OCI-LY3 (cell line): ENCODE measurements at regions not wholly inside any gene's neighbourhood (a gene's known extent, or its start where the extent isn't known, plus 50 kb on each side); places are given as distances from the start of the nearest gene placed in this dataset.

Experiments used
- H2AFZ ChIP-seq: fragments of 200-600, 300-600 bp; shearing (Covaris generic); 2 replicates; pipeline ENCODE4 v1.6.0; 2014; ENCODE audit warnings: antibody characterized with exemption, low read depth, low read length
- H3K27ac ChIP-seq: fragments of 200-600, 300-600 bp; sonication (generic); 2 replicates; pipeline ENCODE4 v1.5.1; 2014; ENCODE audit warnings: mild to moderate bottlenecking, low read length, moderate library complexity, mixed read lengths
- H3K27me3 ChIP-seq: fragments of 200-600, 300-600 bp; sonication (generic); 2 replicates; pipeline ENCODE4 v1.6.1; 2014; ENCODE audit warnings: low read depth, low read length, mixed read lengths
- H3K36me3 ChIP-seq: fragments of 200-600, 300-600 bp; sonication (generic); replicated peaks from 2 replicates; pipeline ENCODE3; 2014; ENCODE audit warnings: low read depth, low read length, mixed read lengths
- H3K4me1 ChIP-seq: fragments of 300-600, 200-600 bp; sonication (generic); 2 replicates; pipeline ENCODE4 v1.6.1; 2014; ENCODE audit warnings: low read length, mixed read lengths
- H3K4me2 ChIP-seq: fragments of 200-600, 300-600 bp; sonication (generic); 2 replicates; pipeline ENCODE4 v1.6.1; 2014; ENCODE audit warnings: low read length, mixed read lengths
- H3K4me3 ChIP-seq: fragments of 300-600, 200-600 bp; sonication (generic); 2 replicates; pipeline ENCODE4 v1.5.1; 2014; ENCODE audit warnings: antibody characterized with exemption, mild to moderate bottlenecking, low read length, moderate library complexity
- H3K79me2 ChIP-seq: fragments of 300-600, 200-600 bp; shearing (Covaris generic); 2 replicates; pipeline ENCODE4 v1.6.1; 2014; ENCODE audit warnings: mild to moderate bottlenecking, low read length, mixed read lengths
- H3K9ac ChIP-seq: fragments of 300-600, 200-600 bp; shearing (Covaris generic); 2 replicates; pipeline ENCODE4 v1.6.0; 2014; ENCODE audit warnings: mild to moderate bottlenecking, low read length, moderate library complexity
- H3K9me3 ChIP-seq: fragments of 200-600, 300-600 bp; shearing (Covaris generic); 2 replicates; pipeline ENCODE4 v1.6.1; 2014; ENCODE audit warnings: low read length, mixed read lengths; ENCODE audit not compliant: insufficient read depth
- H4K20me1 ChIP-seq: fragments of 200-600, 300-600 bp; sonication (generic); 2 replicates; pipeline ENCODE4 v1.6.1; 2016; ENCODE audit warnings: low read length, mixed read lengths; ENCODE audit not compliant: insufficient read depth
- CTCF ChIP-seq: fragments of 200-600, 300-600 bp; sonication (generic); IDR thresholded peaks from 2 replicates; pipeline ENCODE4 v1.5.1; 2014; ENCODE audit warnings: antibody characterized with exemption, low read length, low read depth
- EZH2phosphoT487 ChIP-seq: fragments of 200-600 bp; shearing (Covaris generic); IDR thresholded peaks from 2 replicates; pipeline ENCODE4 v1.6.1; 2018; ENCODE audit warnings: antibody characterized with exemption, mixed run types, low read depth

- Histone ChIP-seq H3K4me3 (no peak overlapping the region), H3K36me3 (peaks cover 5% of the 10 kb centered on the region), H2AFZ (no peak overlapping the region), H3K27ac (no peak overlapping the region), H3K4me1 (peaks cover 40% of the 10 kb centered on the region), H4K20me1 (no peaks in the 10 kb centered on the region), H3K4me2 (no peak overlapping the region), H3K9me3 (peaks cover 6% of the 10 kb centered on the region; the same call in 1 of the 2 replicates), H3K79me2 (no peaks in the 10 kb centered on the region), H3K9ac (no peak overlapping the region), H3K27me3 (0 out of 2 replicates have a peak, but pooled peaks cover 4% of the 10 kb centered on the region)
- TF ChIP-seq EZH2phosphoT487 (no peak), CTCF (no peak)
These were observed 115.0 kb downstream of the TSEN15 start for GRCh38 chr1:184166485-184166884.

GRCh38 chr1:184167352-184167751 is 115.8 kb downstream of the TSEN15 start:
- H2AFZ ChIP-seq = no peak overlapping the region
- no peak for TF ChIP-seq EZH2phosphoT487
- H3K9me3 ChIP-seq = peaks cover 6% of the 10 kb centered on the region; the same call in 1 of the 2 replicates

GRCh38 chr1:184170719-184171118 is 119.2 kb downstream of the TSEN15 start:
- H3K4me2 ChIP-seq = no peak overlapping the region
- H3K27ac ChIP-seq = no peak overlapping the region
- peaks cover 9% of the 10 kb centered on the region for H3K4me1 ChIP-seq
- no peaks in the 10 kb centered on the region for H3K36me3 ChIP-seq
- no peaks in the 10 kb centered on the region for H3K9me3 ChIP-seq
- no peaks in the 10 kb centered on the region for H4K20me1 ChIP-seq
- H2AFZ ChIP-seq = no peak overlapping the region
- no peaks in the 10 kb centered on the region for H3K79me2 ChIP-seq
- no peak for TF ChIP-seq CTCF
- TF ChIP-seq EZH2phosphoT487 = no peak
- H3K27me3 ChIP-seq = 0 out of 2 replicates have a peak, but pooled peaks cover 4% of the 10 kb centered on the region
- H3K4me3 ChIP-seq = no peak overlapping the region
- H3K9ac ChIP-seq = no peak overlapping the region

More at GRCh38 chr1:184167352-184167751, 115.8 kb downstream of the TSEN15 start:
- H4K20me1 ChIP-seq = no peaks in the 10 kb centered on the region
- H3K9ac ChIP-seq = no peak overlapping the region
- no peak overlapping the region for H3K27ac ChIP-seq
- H3K4me3 ChIP-seq = no peak overlapping the region
- H3K4me2 ChIP-seq = no peak overlapping the region
- H3K27me3 ChIP-seq = 0 out of 2 replicates have a peak, but pooled peaks cover 4% of the 10 kb centered on the region
- H3K4me1 ChIP-seq = peaks cover 32% of the 10 kb centered on the region
- H3K36me3 ChIP-seq = peaks cover 5% of the 10 kb centered on the region
- no peaks in the 10 kb centered on the region for H3K79me2 ChIP-seq

- Histone ChIP-seq H2AFZ (no peak overlapping the region), H3K9ac (no peak overlapping the region), H3K36me3 (no peaks in the 10 kb centered on the region), H3K79me2 (no peaks in the 10 kb centered on the region), H3K4me2 (no peak overlapping the region), H3K9me3 (no peaks in the 10 kb centered on the region), H3K4me3 (no peak overlapping the region), H4K20me1 (no peaks in the 10 kb centered on the region), H3K27ac (no peak overlapping the region), H3K27me3 (peaks cover 5% of the 10 kb centered on the region; the same call in 1 of the 2 replicates), H3K4me1 (peaks cover 6% of the 10 kb centered on the region)
- no peak for TF ChIP-seq CTCF
- TF ChIP-seq EZH2phosphoT487 = no peak
These were observed 124.5 kb downstream of the TSEN15 start for GRCh38 chr1:184176058-184176457.
